ENCODE measurements at regions not wholly inside any gene's neighbourhood (a gene's known extent, or its start where the extent isn't known, plus 50 kb on each side); places are given as distances from the start of the nearest gene placed in this dataset.
"Not testable (repeated sequence)": the region's sequence is repeated elsewhere in the genome, so short reads cannot be mapped to it uniquely, and the experiment has no call there.

DNA sequence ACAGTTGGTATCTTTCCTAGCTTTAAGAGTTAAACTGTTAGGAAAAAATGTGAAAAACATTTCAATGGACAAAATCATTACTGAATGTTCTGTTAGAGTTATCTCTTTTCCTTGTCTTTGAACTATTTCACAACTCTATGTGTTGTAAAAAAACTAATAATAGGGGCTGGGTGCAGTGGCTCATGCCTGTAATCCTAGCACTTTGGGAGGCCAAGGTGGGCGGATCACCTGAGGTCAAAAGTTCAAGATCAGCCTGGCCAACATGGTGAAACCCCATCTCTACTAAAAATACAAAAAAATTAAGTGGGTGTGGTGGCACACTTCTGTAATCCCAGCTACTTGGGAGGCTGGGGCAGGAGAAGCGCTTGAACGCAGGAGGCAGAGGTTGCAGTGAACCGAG is 184.0 kb upstream of the P2RY1 start:
- TF ChIP-seq, protein P1, sequence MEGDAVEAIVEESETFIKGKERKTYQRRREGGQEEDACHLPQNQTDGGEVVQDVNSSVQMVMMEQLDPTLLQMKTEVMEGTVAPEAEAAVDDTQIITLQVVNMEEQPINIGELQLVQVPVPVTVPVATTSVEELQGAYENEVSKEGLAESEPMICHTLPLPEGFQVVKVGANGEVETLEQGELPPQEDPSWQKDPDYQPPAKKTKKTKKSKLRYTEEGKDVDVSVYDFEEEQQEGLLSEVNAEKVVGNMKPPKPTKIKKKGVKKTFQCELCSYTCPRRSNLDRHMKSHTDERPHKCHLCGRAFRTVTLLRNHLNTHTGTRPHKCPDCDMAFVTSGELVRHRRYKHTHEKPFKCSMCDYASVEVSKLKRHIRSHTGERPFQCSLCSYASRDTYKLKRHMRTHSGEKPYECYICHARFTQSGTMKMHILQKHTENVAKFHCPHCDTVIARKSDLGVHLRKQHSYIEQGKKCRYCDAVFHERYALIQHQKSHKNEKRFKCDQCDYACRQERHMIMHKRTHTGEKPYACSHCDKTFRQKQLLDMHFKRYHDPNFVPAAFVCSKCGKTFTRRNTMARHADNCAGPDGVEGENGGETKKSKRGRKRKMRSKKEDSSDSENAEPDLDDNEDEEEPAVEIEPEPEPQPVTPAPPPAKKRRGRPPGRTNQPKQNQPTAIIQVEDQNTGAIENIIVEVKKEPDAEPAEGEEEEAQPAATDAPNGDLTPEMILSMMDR (IDR thresholded peaks at IDR 0.05), result not testable (repeated sequence)
- TF ChIP-seq POLR2A (IDR thresholded peaks at IDR 0.05), result not testable (repeated sequence)

Data from upper lobe of left lung (tissue), 4 donors.